DMS153 treated with DMSO at 0.1 percent for 48 hours (cell line): ENCODE measurements at regions not wholly inside any gene's neighbourhood (a gene's known extent, or its start where the extent isn't known, plus 50 kb on each side); places are given as distances from the start of the nearest gene placed in this dataset.

Source experiments
- DNase-seq: peaks from one replicate; lab custom pipeline; 2025; ENCODE audit not compliant: unreplicated experiment; lab: John Stamatoyannopoulos, UW

DNA sequence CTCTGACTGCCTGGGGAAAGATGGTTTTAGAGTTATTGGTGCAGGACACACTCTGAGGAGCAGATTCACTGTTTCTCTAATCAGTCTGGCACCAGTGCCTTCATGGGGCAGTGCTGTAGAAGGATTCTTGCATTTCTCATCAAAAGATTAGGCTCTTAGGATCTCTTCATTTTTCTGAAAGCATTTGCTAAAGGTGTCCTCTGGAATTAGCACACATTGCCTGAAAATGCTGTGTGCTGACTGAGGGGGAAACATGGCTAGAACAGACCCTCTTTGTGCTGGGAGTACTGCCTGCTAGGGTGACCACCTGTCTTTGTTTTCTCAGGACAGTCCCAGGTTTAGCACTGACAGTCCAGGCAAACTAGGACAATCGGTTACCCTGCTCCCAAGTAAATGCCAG lies 301.0 kb downstream of the PTEN start:
- no peak for DNase-seq

DNA sequence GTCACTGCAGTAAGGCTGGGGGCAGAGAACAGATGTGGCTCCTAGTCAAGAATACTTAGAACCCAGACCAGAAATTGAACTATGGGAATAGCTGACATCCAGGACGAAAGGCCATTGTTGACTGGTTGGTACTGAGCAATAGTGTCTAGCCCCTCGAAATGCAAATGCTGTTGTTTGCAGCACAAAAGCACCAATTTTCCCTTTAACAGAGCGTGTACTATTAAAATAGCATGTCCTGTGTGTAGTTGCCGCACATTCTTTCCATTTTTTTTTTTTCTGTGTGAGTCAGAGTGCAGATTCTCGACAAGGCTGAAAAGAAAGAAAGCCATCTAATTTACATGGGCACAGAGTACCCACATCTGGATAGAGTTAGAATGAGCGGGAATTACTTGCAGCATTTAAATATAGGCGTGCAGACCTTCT lies 302.4 kb downstream of the PTEN start:
- DNase-seq, result no peak

DNA sequence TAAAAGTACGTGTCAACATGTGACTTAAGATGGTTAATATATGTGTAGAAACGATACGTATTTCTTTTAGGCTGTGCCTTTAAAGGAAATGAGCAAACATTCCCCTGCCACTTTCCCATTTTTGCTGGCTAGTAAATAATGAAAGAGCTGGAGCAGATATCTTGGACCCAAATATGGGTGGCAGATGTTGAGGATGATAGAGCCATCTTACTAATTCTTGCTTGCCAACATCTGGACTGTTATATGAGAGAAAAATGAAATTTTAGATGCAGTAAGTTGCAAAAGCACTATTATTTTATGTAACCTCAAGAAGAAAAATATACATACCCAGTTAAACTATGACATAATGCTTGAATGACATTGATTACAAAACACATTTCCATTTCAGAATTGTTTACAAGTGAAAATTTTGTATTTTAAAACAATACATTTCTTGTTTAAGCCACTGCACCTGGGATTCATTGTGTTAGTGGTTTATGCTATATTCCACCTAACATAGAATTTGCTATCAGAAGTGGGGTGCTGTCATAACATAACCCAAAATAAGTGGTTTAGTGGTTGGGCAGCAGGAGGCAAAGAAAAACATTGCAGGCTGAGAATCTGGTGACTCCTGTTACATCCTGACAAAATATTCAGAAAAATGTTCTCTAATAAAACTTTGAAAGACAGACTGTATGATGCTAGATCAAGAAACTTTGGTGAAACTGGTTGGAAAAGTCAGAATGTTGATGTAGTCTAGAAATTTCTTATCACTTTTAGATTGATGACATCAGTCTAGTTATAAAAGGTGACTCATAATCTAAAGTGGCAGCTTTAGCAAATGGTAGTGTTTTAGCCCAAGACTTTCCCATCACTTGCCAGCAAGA lies 305.0 kb downstream of the PTEN start:
- DNase-seq, result no peak

DNA sequence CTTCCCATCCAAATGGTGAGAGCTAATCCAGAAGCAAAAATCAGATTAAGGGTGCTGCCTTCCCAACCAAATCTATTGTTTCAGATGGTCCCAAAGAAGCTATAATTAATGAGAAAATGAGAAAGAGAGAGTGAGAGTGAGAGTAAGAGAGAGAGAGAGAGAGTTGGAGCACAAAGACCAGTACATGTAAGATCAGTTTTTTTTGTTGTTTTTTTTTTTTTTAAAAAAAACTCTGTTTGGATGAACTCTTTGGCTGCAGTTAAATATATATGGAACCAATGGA lies 305.6 kb downstream of the PTEN start:
- no peak for DNase-seq

DNA sequence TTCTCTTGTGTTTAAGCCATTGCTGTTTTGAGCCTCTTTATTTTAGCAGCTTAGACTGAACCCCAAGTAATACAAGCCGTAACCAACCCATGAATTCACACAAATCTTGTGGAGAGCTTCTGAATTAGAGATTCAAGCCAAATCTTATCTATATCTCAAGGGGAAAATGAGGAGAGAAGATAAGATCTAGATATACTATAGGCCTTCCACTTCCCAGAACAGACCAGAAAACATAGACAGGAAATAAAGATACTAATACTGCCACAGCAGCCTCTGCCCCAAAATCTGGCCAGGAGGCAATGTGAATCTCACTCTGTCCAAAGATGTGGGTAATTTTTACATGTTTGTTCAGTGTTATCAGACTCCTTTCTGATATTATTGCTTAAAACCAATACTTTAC lies 307.2 kb downstream of the PTEN start:
- no peak for DNase-seq

DNA sequence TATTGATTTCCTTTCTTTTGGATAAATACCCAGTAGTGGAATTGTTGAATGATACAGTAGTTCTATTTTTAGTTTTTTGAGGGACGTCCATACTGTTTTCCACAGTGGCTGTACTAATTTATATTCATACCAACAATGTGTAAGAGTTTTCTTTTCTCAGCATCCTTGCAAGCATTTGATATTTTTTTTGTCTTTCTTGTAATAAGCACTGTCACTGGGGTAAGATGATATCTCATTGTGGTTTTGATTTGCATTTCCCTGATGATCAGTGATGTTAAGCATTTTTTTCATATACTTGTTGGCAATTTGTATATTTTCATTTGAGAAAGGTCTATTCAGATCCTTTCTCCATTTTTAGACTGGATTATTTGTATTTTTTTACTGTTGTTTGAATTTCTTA lies 308.7 kb downstream of the PTEN start:
- DNase-seq, result no peak

DNA sequence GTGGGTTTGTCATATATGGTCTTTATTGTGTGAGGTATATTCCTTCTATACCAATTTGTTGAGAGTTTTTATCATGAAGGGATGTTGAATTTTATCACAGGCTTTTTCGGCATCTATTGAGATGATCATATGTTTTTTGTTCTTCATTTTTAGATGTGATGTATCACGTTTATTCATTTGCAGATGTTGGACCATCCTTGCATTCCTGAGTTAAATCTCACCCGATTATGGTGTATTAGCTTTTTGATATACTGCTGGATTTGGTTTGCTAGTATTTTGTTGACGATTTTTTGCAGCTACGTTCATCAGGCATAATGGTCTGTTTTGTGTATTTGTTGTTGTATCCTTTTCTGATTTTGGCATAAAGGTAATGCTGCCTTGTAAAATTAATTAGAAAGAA lies 311.0 kb downstream of the PTEN start:
- DNase-seq, result no peak

DNA sequence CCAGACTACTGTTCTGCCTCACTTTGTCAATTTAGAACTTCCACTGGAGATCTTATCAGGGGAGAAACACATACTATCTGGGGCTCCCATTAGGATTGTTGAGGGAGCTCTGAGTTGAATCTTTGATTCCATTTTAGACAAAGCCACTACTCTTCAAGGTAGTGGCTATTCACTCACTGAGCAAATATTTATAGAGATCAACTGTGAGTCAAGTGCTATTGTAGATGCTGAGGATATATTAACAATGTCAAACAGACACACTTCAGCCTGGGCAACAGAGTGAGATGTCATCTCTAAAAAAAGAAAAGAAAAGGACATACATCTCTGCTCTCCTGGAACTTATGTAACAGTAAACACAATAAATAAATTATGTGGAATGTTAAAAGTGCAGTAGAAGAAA lies 315.3 kb downstream of the PTEN start:
- DNase-seq, result peak; percentile 49

DNA sequence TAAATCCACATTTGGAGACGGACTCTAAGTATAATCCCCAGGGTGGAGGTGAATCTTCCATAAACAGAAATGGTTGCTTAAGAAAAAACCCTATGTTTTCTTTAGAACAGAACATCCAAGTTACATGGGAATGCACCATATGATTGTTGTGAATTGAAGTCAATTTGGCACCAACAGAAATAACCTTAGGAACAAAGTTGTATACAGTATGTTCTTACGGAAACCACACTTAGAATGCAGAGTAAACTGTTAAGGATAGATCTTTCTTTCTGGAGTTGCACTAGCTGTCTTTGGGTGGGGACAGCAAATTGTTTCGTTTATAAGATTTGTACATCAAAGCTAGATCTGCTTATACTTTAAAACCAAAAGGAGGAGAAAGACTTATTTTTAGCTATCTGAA lies 316.4 kb downstream of the PTEN start:
- no peak for DNase-seq

DNA sequence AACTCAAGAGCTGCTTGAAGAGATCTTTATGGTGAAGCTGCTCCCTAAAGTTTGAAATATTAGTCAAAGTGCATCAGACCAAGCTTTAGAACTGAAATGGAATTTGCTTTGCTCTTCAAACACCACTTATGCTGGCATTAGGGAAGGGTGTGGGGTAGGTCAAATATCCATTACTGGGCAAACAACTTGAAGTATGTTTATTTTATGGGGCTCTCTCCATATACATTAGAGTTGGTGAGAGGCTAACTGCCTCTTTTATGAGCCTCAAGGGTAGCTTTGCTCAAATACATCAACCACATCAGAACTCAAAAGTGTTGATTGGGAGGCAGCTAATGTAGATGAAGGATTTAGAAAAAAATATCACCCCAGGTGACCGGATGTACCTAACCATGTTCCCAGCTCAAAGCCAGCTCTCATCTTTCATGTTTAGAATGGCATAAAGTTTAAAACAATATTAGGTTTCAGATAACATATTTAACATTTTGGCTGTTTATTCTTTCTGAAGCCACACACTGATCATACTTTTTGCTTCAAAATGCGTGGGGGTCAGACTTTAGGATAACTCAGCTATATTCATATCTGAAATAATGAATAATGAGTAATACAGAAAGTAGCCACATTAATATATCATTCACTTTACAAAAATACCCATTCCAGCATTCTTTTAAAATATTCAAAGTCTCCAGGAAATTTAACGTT lies 318.6 kb downstream of the PTEN start:
- DNase-seq, result peak; percentile 96

DNA sequence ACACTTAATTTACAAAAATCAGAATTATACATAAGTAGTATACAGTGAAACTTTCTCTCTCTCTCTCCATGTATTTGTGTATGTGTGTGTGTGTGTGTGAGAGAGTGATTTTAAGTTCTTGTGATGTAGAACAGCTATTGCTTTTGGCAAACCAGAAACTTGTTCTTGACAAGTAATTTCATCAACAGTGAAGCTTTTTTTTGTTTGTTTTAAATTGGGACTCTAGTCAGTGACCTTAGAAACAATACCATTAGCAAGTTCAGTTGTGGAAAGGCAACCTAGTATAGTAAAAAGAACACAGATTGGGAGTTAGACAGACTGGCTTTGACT lies 319.1 kb downstream of the PTEN start:
- DNase-seq, result peak; percentile 54

DNA sequence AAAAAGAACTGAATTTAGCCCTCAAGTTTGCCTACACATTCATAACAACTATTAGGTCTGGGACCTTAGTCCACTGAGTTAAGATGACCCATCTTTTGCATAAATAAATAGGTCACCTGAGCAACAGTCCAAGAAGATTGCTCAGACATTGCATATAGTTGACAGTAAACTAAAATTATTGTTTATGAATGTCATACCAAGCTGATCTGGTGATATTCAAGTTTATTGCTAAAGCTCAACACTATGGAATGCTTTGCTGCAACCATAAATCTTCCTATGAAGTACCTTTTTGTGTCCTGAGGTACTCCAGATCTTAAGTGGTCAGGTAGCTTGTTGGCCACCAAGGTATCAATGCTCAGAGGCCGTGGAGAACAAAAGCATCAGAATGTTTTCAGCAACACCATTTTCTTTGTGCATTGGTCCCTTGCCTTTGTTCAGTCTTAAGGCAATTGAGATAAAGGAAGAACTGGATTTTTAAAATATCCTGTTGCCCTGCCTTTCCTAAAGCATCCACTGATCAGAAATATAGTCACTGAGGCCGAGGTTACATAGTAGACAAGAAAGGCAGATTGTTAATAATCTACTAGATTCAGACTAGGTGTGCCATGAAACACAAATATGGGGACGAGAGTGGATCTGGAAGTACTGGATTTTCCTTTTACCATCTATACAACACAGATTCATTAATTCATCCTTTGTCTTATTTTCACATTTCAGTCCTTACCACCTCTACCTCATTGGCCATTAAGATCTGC lies 321.3 kb downstream of the PTEN start:
- DNase-seq, result no peak

DNA sequence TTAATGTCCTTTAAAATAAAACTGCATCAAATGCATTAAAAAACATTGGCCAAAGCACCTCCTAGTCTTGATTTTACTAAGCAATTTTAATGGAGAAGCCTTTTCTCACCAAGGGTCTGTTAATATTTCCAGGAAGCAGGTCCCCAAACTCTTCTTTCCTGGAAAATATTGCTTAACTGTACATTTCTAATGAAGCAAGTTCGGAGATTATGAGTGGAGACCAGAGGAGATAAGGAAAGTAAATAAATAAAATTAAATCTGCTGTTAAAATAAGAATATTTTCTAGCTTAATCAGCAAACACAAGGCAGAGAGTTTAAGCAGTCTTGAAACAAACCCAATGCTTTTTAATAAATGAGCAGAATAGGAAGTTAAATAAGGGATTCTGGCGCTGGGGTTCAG lies 322.4 kb downstream of the PTEN start:
- DNase-seq, result no peak

DNA sequence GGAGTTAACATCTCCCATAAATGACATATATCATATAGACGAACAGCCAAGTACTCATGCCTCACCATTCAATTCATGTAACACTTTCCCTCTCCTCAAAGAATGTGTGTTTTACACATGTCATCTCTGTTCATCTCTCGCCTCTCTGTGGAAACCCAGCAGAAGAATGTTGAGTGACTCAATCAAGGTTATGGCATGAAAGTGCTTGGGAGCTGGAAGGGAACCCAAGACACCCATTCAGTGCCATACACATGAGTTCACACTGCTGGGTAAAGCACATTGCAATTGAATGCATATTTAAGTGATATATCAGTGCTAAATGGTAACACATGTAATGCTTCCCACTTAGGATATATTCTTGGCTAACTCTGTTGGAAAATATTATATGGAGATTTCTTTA lies 322.9 kb downstream of the PTEN start:
- DNase-seq, result no peak

DNA sequence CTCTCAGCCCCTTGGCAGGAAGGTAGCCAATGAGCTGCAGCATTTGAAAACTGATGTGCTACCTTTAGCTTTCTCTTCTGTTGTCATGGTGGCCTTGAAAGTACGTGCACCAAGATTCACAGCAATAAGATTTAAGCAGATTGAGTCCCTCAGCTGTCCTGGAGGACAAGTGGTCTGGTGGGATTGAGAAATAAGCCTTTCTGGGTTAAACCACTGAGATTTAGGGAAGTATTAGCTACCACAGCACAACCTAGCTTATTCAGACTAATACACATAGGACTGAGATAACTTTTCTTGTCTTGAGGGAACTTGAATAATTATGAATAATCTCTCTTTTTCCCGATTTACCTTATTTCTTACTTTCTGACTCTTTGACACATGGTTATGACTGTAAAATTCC lies 324.0 kb downstream of the PTEN start:
- no peak for DNase-seq

DNA sequence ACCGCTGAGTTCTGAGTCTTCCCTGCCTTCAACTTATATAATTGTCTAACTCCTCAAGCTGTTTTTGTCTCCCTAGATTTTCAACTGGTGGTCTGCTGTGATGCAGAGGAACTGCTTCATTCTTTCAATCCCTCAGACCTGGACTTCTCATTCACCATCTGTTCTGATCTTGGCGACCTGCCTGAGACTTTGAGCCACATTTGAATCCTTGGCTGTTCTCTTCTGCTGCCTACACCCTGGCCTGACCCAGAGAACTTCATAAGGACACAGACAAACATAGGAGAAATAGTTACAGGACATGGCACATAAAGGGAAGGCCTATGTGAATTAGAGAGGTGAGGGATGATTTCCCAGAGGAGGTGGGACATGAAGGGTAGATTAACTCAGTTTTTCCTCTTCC lies 326.7 kb downstream of the PTEN start:
- no peak for DNase-seq

DNA sequence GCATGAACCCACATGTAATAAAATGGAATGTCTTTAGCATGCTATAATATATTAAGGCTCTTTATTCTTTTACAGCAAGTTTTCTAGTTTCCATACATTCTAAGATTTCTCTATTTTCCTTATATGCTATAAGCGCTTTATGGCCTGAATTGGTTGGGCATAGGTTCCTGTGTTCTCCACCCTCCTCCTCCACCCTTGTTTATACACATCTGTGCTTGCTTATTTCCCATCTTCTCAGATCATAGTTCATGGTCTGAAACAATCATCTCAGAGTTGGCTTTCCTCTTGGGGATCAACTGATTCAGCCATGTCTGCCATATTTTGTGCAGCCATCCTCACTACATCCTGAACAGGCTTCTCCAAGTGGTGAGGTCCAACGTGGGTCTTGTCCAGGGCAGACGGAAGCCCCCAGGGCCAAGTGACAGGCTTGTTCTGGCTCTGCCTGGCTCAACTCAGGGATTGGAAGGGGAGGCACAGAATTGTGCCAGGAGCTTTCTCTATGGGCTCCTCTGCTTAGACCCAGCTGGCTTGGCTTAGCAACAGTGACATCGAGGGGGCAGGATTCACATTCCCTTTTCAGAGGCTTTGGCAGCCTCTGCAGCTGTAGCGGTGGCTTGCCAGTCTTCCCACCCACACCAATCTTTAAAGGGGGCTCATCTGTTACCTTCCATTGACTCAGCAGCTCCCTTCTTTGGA lies 327.3 kb downstream of the PTEN start:
- no peak for DNase-seq

DNA sequence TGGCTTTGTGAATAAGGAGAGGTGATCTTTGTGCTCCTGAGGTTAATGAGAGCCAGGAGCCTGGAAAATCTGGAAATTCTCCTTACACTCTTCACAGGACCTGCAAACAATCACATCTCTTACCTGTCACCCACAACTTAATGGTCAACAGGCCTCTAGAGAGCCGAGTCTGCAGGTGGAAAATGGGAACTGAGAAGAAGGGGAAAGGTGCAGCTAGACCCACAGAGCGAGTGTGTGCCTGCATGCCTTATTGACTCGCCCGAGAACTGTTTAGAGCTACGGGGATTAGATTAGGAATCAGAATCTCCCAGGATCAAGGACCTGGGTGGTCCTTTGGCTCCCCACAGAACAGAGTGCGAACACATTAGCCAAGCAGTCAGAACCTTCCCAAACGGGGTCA lies 329.6 kb downstream of the PTEN start:
- DNase-seq, result no peak

DNA sequence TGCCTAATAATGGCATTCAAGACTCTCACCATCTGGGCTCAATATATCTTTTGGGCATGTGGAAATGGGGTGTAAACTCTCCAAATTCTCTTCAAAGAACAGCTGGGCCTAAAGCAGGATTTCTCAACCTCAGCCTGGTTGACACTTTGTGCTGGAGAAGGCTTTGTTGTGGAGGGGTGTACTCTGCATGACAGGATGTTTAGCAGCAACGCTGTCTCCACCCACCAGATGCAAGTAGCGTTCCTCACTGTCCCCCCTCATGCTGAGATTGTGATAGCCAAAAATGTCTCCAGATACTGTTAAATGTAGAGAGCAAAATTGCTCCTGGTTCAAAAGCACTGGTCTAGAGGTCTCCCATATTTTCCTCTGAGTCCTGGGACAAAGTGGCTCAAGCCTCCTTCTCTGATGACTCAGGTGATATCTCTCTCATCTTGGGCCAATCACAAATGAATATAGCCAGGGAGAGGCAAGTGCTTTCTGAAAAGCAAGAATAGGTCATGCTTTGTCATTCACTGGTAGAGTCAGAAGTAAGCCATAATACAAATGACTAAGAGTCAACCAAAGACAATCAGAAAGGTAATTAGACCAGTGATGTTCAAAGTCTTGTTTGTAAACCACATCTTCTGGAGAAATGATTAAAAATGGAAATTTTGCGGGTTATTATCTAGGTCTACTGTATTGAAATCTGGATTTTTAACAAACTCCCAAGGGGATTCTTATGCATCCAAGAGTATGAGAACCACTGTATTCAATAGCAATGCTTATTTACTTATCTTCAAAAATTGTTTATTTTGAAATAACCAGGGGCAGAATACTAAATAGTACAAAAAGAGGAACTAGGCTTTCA lies 330.8 kb downstream of the PTEN start:
- DNase-seq, result no peak

DNA sequence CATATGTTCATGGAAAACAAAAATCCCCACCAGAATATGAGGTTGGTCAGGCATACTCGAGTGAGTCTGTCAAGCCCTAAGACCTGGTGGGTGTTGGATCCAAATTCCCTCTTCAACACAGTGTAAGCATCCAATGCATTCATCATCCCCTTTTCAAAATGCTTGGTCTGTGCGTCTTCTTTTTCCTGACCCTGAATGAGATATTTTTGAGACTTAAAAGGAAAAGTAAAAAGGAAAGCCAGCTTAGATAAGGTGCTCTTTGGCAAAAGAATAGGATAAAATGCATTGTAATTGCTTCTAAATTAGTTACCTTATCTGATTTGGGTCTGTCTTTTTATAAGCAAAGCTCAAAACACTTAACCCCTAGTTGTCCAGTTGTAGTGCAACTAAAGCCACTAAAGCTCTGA lies 331.5 kb downstream of the PTEN start:
- DNase-seq, result no peak

DNA sequence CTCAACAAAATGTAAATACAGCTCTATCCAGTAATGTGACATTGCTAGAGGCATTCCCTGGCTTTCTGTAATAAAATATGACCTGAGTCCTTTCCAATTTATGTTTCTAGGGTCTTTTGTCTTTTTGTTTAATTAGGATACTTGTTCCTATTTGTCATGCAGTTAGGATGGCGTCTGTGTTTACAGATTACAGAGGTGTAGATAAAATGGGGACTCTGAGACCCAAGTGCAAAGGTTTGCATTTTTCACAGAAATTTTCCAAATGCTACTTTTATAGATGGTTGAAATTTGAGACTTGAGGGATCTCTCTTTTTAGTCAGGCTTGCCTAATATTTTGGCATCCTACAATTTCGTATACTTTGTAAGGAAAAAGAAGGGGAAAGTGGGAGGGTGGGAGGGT lies 332.4 kb downstream of the PTEN start:
- no peak for DNase-seq
